GM23248 (cell line): ENCODE measurements at regions not wholly inside any gene's neighbourhood (a gene's known extent, or its start where the extent isn't known, plus 50 kb on each side); places are given as distances from the start of the nearest gene placed in this dataset.

Source experiments
- EZH2 ChIP-seq: fragments of 200-600 bp; sonication (generic); IDR thresholded peaks from 2 replicates; pipeline ENCODE4 v1.6.1; 2018; ENCODE audit warnings: antibody characterized with exemption, mild to moderate bottlenecking; ENCODE audit not compliant: insufficient read depth, poor library complexity, severe bottlenecking
- EZH2phosphoT487 ChIP-seq: fragments of 200-600 bp; sonication (generic); IDR thresholded peaks from 2 replicates; pipeline ENCODE4 v1.6.1; 2018; ENCODE audit warnings: antibody characterized with exemption, moderate library complexity, mild to moderate bottlenecking, low read depth; ENCODE audit not compliant: insufficient read depth

GRCh38 chr10:111872591-111872990, 311.0 kb downstream of the GPAM start:
- TF ChIP-seq EZH2 (no peak), EZH2phosphoT487 (no peak)
